AG09309 (cell line): ENCODE measurements at regions not wholly inside any gene's neighbourhood (a gene's known extent, or its start where the extent isn't known, plus 50 kb on each side); places are given as distances from the start of the nearest gene placed in this dataset.

ENCODE experiments used
- DNase-seq: peaks from one replicate; pipeline ENCODE4 v3.0.0-alpha.2; 2010; ENCODE audit warnings: low read depth
- H3K4me3 ChIP-seq: 2 replicates; pipeline ENCODE4 v1.5.1; 2011; ENCODE audit warnings: mild to moderate bottlenecking, low read depth, low read length, moderate library complexity; ENCODE audit not compliant: control insufficient read depth
- CTCF ChIP-seq: IDR thresholded peaks from 2 replicates; pipeline ENCODE4 v1.5.1; 2011; ENCODE audit warnings: mild to moderate bottlenecking, low read depth, low read length, inconsistent platforms; ENCODE audit not compliant: insufficient read depth, control insufficient read depth; ENCODE audit errors: missing control alignments

- H3K4me3 ChIP-seq: no peak overlapping the region
- no peak for DNase-seq
- no peak for TF ChIP-seq CTCF
These were observed 88.8 kb upstream of the ABI3BP start for GRCh38 chr3:101081999-101082398.

GRCh38 chr3:101081446-101081845 is 88.2 kb upstream of the ABI3BP start:
- TF ChIP-seq CTCF: no peak
- H3K4me3 ChIP-seq: no peak overlapping the region
- no peak for DNase-seq

DNA sequence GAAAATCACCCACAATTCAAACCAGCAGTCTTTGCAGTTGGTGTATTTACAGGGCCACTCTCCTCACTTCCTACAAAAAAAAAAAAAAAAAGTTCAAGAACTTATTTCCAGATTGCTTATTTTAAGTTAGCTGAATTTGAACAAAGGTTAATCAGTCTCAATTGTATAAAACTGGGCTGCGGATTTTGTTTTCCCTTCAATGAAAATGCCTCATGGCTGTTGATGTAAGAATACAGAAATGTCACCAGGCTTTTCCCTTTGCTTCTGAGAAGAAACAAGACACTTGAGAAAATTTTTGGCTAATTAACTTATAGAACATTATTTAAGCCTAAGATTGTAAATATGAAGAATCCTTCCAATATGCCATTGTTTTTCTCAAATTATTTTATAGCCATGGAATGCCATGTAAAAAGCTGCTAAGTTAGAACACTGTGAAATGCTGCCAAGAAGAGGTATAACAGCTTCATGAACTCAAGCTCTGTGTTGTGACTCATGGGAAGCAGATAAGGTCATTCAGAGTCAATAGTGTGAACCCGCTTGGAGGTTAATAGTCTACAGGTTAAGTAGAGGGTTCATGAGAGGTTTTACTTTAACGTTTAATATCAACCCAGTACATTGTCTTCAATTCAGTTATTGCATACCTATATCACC is 84.3 kb upstream of the ABI3BP start:
- no peak for TF ChIP-seq CTCF
- no peak for DNase-seq
- no peak overlapping the region for H3K4me3 ChIP-seq

- no peak for DNase-seq
- H3K4me3 ChIP-seq: no peak overlapping the region
- TF ChIP-seq CTCF: no peak
These were observed 81.3 kb upstream of the ABI3BP start for GRCh38 chr3:101074518-101074917.

GRCh38 chr3:101072300-101072699 is 79.1 kb upstream of the ABI3BP start:
- TF ChIP-seq CTCF: no peak
- no peak for DNase-seq
- no peak overlapping the region for H3K4me3 ChIP-seq

DNA sequence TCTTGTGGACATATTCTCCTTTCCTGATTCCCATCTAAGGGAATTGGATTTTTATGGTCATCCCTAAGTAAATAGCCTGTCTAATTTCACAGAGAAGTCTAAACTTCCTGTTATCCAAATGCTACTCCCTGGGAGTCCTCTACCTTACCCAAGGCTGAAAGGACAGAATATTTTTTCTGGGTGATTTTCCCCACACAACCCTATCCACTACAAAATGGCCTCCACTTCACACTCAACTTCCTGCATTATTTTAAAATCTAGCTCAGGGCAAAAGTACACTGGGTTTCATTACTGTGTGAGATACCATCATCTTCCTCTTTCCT is 77.5 kb upstream of the ABI3BP start:
- TF ChIP-seq CTCF: no peak
- DNase-seq: no peak
- H3K4me3 ChIP-seq: no peak overlapping the region
